Loucy (cell line): ENCODE measurements at regions not wholly inside any gene's neighbourhood (a gene's known extent, or its start where the extent isn't known, plus 50 kb on each side); places are given as distances from the start of the nearest gene placed in this dataset.
"Not testable (repeated sequence)": the region's sequence is repeated elsewhere in the genome, so short reads cannot be mapped to it uniquely, and the experiment has no call there.

Experiments used
- H2AFZ ChIP-seq: fragments of 200-600 bp; sonication (generic); 2 replicates; pipeline ENCODE4 v1.6.0; 2016; ENCODE audit warnings: antibody characterized with exemption, mild to moderate bottlenecking, low read length, moderate library complexity
- H3F3A ChIP-seq: fragments of 200-600 bp; 2 replicates; pipeline ENCODE4 v1.6.0; 2016; ENCODE audit warnings: antibody characterized with exemption, low read depth, mild to moderate bottlenecking
- H3K27me3 ChIP-seq: fragments of 200-600 bp; sonication (generic); 2 replicates; pipeline ENCODE4 v1.6.1; 2014; ENCODE audit warnings: low read length, mild to moderate bottlenecking; ENCODE audit not compliant: insufficient read depth, poor library complexity, severe bottlenecking
- H3K36me3 ChIP-seq: fragments of 200-600 bp; sonication (generic); 2 replicates; pipeline ENCODE4 v1.6.1; 2016; ENCODE audit warnings: low read length; ENCODE audit not compliant: insufficient read depth
- H3K4me1 ChIP-seq: fragments of 200-600 bp; sonication (generic); 2 replicates; pipeline ENCODE4 v1.5.1; 2014; ENCODE audit warnings: low read length, mild to moderate bottlenecking; ENCODE audit not compliant: insufficient read depth, poor library complexity, severe bottlenecking
- H3K4me2 ChIP-seq: fragments of 200-600 bp; sonication (generic); 2 replicates; pipeline ENCODE4 v1.6.0; 2014; ENCODE audit warnings: antibody characterized with exemption, low read length, low read depth, mild to moderate bottlenecking; ENCODE audit not compliant: poor library complexity, severe bottlenecking
- H3K4me3 ChIP-seq: fragments of 200-600 bp; sonication (generic); 2 replicates; pipeline ENCODE4 v1.5.1; 2014; ENCODE audit warnings: low read length, mild to moderate bottlenecking, mixed read lengths; ENCODE audit not compliant: poor library complexity, severe bottlenecking
- H3K79me2 ChIP-seq: fragments of 200-600 bp; sonication (generic); 2 replicates; pipeline ENCODE4 v1.6.1; 2014; ENCODE audit warnings: low read length; ENCODE audit not compliant: insufficient read depth
- H3K9ac ChIP-seq: fragments of 200-600 bp; sonication (generic); 2 replicates; pipeline ENCODE4 v1.6.0; 2014; ENCODE audit warnings: mild to moderate bottlenecking, low read depth, low read length, moderate library complexity; ENCODE audit not compliant: poor library complexity, severe bottlenecking
- H3K9me2 ChIP-seq: fragments of 200-600 bp; sonication (generic); replicated peaks from 2 replicates; pipeline ENCODE4 v1.6.1; 2016; ENCODE audit warnings: low read depth, low read length, mixed read lengths
- H3K9me3 ChIP-seq: fragments of 200-600 bp; sonication (generic); 2 replicates; pipeline ENCODE4 v1.6.1; 2014; ENCODE audit warnings: mild to moderate bottlenecking, antibody characterized with exemption, low read length, low read depth; ENCODE audit not compliant: insufficient read depth
- H4K20me1 ChIP-seq: fragments of 200-600 bp; sonication (generic); 2 replicates; pipeline ENCODE4 v1.6.0; 2014; ENCODE audit warnings: antibody characterized with exemption, low read length, mild to moderate bottlenecking; ENCODE audit not compliant: insufficient read depth, poor library complexity, severe bottlenecking
- EZH2phosphoT487 ChIP-seq: fragments of 200-600 bp; IDR thresholded peaks from 2 replicates; pipeline ENCODE4 v1.6.1; 2018; ENCODE audit warnings: antibody characterized with exemption, mild to moderate bottlenecking, moderate library complexity, borderline replicate concordance
- TF ChIP-seq, protein P1 (sequence below): fragments of 200-600 bp; sonication (generic); conservative IDR thresholded peaks from 2 replicates; pipeline ENCODE4 v1.5.1; 2014; ENCODE audit warnings: mild to moderate bottlenecking, antibody characterized with exemption, low read length

DNA sequence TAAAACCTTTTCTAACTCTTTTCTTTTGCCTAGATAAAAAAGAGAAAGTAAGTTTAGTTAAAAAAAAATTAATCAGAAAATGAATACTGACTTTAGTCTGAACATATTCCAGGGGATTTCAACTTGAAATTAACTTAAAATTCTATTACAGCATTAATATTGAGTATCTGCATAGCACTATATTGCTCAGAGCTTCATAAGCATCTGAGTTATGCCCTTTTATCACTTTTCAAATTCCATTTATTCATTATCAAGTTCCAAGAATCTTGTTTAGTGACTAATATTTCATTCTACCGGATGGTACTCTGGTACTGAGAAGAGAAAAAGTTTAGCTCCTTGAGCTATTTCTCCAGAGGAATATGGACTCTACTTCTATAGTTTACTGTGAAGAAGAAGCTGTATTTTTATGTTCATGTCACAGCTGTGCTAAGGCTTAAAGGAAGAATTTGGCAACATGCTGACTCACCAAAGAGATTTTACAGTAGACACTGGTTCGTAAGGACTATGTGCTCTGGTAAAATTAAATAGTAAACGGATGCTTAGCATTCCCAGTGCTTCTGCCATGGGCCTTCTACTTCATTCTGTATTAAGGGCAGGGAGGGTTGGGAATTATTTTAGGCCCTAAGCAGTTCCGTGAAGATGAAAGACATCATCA, 285.2 kb upstream of the SEMA6A start:
- no peak for TF ChIP-seq EZH2phosphoT487
- TF ChIP-seq, protein P1, sequence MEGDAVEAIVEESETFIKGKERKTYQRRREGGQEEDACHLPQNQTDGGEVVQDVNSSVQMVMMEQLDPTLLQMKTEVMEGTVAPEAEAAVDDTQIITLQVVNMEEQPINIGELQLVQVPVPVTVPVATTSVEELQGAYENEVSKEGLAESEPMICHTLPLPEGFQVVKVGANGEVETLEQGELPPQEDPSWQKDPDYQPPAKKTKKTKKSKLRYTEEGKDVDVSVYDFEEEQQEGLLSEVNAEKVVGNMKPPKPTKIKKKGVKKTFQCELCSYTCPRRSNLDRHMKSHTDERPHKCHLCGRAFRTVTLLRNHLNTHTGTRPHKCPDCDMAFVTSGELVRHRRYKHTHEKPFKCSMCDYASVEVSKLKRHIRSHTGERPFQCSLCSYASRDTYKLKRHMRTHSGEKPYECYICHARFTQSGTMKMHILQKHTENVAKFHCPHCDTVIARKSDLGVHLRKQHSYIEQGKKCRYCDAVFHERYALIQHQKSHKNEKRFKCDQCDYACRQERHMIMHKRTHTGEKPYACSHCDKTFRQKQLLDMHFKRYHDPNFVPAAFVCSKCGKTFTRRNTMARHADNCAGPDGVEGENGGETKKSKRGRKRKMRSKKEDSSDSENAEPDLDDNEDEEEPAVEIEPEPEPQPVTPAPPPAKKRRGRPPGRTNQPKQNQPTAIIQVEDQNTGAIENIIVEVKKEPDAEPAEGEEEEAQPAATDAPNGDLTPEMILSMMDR = no peak
- Histone ChIP-seq H3K27me3 (no peaks in the 10 kb centered on the region), H3K4me1 (peaks cover 24% of the 10 kb centered on the region), H2AFZ (no peak overlapping the region), H3K36me3 (no peaks in the 10 kb centered on the region), H4K20me1 (no peaks in the 10 kb centered on the region), H3F3A (no peaks in the 10 kb centered on the region), H3K9me2 (no peaks in the 10 kb centered on the region), H3K79me2 (no peaks in the 10 kb centered on the region), H3K4me2 (no peak overlapping the region), H3K4me3 (no peak overlapping the region), H3K9me3 (no peaks in the 10 kb centered on the region), H3K9ac (no peak overlapping the region)

DNA sequence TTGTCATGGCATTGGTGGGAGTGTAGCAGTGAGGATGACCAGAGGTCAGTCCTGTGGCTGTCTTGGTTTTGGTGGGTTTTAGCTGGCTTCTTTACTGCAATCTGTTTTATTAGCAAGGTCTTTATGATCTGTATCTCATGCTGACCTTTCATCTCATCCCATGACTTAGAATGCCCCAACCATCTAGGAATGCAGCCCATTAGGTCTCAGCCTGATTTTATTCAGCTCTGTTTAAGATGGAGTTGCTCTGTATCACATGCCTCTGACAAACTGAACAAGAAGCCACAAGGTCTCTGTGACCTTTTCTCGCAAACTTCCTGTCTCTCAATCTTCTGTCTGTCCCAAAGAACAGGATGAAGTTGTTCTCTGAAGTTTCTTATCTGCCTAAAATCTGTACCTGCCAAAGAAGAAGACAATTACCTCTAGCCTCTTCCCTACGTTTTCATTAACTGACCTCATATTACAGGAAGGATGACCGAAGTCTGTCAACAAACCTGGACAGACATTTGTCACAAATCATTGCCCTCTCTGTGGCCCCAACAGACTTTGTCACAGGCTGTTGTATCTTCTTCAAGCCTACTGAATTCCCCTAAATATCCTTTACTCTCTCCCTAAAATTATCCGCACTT, 284.2 kb upstream of the SEMA6A start:
- Histone ChIP-seq H3K79me2 (no peaks in the 10 kb centered on the region), H3K9ac (no peak overlapping the region), H3K4me2 (no peak overlapping the region), H3K9me2 (no peaks in the 10 kb centered on the region), H2AFZ (no peak overlapping the region), H3K36me3 (no peaks in the 10 kb centered on the region), H3F3A (no peaks in the 10 kb centered on the region), H3K4me3 (no peak overlapping the region), H3K27me3 (no peaks in the 10 kb centered on the region), H3K9me3 (no peaks in the 10 kb centered on the region), H3K4me1 (peaks cover 19% of the 10 kb centered on the region), H4K20me1 (no peaks in the 10 kb centered on the region)
- TF ChIP-seq EZH2phosphoT487 = no peak
- TF ChIP-seq, protein P1 = no peak

DNA sequence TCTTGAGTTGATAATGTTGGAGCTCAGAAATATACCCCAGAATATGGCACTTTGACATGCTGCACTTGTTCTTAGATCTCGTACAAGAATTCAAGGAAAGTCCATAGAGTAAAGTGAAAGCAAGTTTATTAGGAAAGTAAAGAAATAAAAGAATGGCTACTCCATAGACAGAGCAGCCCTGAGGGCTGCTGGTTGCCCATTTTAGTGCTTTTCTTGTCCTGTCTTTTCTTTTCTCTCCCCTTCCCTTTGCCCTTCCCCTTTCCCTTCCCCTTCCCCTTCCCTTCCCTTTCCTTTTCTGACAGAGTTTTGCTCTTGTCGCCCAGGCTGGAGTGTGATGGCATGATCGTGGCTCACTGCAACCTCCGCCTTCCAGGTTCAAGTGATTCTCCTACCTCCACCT, 283.4 kb upstream of the SEMA6A start:
- H3K4me2 ChIP-seq, H3K27me3 ChIP-seq, H3K9me2 ChIP-seq, H3K36me3 ChIP-seq, H3F3A ChIP-seq, H3K79me2 ChIP-seq, H3K4me3 ChIP-seq, H2AFZ ChIP-seq, H3K9ac ChIP-seq, H3K9me3 ChIP-seq, H4K20me1 ChIP-seq: not testable (repeated sequence)
- peaks cover 11% of the 10 kb centered on the region for H3K4me1 ChIP-seq

DNA sequence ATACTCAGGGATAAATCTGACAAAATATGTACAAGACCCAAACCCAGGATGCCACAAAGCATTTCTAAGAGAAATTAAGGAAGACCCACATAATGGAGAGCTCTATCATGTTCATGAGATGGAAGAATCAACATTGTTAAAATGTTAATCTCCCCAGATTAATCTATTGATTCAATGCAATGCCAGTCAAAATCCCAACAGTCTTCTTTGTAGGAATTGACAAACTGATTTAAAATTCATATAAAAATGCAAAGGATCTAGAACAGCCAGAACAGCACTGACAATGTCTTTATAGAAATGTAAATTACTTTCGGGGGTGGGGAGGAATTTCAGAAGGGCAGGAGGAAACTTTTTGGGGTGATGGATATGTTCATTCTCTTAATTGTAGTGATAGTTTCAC, 281.6 kb upstream of the SEMA6A start:
- Histone ChIP-seq H3K4me1 (peaks cover 9% of the 10 kb centered on the region), H3K9me3 (no peaks in the 10 kb centered on the region), H3K9ac (no peak overlapping the region), H4K20me1 (no peaks in the 10 kb centered on the region), H3K36me3 (no peaks in the 10 kb centered on the region), H3K4me2 (no peak overlapping the region), H3K79me2 (no peaks in the 10 kb centered on the region), H3K4me3 (no peak overlapping the region), H2AFZ (no peak overlapping the region), H3K27me3 (no peaks in the 10 kb centered on the region), H3K9me2 (no peaks in the 10 kb centered on the region), H3F3A (no peaks in the 10 kb centered on the region)
- TF ChIP-seq, protein P1 = no peak
- TF ChIP-seq EZH2phosphoT487 = no peak
